Endothelial cell of umbilical vein (primary cell): ENCODE measurements at regions not wholly inside any gene's neighbourhood (a gene's known extent, or its start where the extent isn't known, plus 50 kb on each side); places are given as distances from the start of the nearest gene placed in this dataset.

ENCODE experiments used
- BruUV-seq: library from RNA; stranded (reverse); fragments of 400-500 nt; replicated peaks from 2 replicates; lab custom pipeline; 2021; lab: Mats Ljungman, UMichigan
- CTCF ChIA-PET: fragments of 300-600, 350-600 bp; sonication (Branson Sonifier 250); formaldehyde crosslinking; loops from one replicate; lab custom pipeline; 2021; ENCODE audit warnings: antibody characterized with exemption, inconsistent platforms; lab: Charles Lee
- POLR2A ChIA-PET: fragments of 300-600, 350-600 bp; sonication (Branson Sonifier 250); formaldehyde crosslinking; loops from one replicate; lab custom pipeline; 2021; ENCODE audit warnings: antibody characterized with exemption, inconsistent platforms; lab: Charles Lee
- DNase-seq: peaks from one replicate; pipeline ENCODE4 v3.0.0-alpha.2; 2011; ENCODE audit warnings: low read depth, low spot score
- FAIRE-seq: peaks from 2 replicates; lab custom pipeline; 2011; peaks lifted over from hg19 to GRCh38; lab: Jason Lieb, UNC
- H2AFZ ChIP-seq: 2 replicates; pipeline ENCODE4 v1.6.0; 2012; ENCODE audit warnings: low read depth, low read length, control low read depth, inconsistent platforms
- H3K27ac ChIP-seq: 2 replicates; pipeline ENCODE4 v1.5.1; 2011; ENCODE audit warnings: low read depth, mild to moderate bottlenecking, control low read depth, low read length, moderate library complexity; ENCODE audit not compliant: insufficient read depth
- H3K27me3 ChIP-seq, 2 experiments: 2 replicates each; pipeline versions ENCODE4 v1.6.0 to v1.6.1; 2011; ENCODE audit warnings: low read length in 2 of 2, mixed read lengths in 1 of 2; ENCODE audit not compliant: control insufficient read depth in 2 of 2, insufficient read depth in 2 of 2
- H3K36me3 ChIP-seq, 2 experiments: 2 replicates in 1 of 2; 3 replicates in 1 of 2; pipeline ENCODE4 v1.5.1; 2011; ENCODE audit warnings: low read length in 2 of 2, mild to moderate bottlenecking in 1 of 2, moderate library complexity in 1 of 2; ENCODE audit not compliant: control insufficient read depth in 2 of 2, insufficient read depth in 2 of 2; ENCODE audit errors: extremely low read depth in 1 of 2
- H3K4me1 ChIP-seq: 3 replicates; pipeline ENCODE4 v1.5.1; 2011; ENCODE audit warnings: mild to moderate bottlenecking, low read length; ENCODE audit not compliant: control insufficient read depth, insufficient read depth; ENCODE audit errors: extremely low read depth
- H3K4me2 ChIP-seq: 2 replicates; pipeline ENCODE4 v1.6.1; 2011; ENCODE audit warnings: low read length, control low read depth, mixed read lengths; ENCODE audit not compliant: insufficient read depth
- H3K4me3 ChIP-seq, 3 experiments: fragments of 200-600 bp in 1 of 3; sonication (generic), shearing (Covaris generic) in 1 of 3; replicated peaks in 1 of 3; 2 replicates each; pipeline ENCODE4 v1.5.1; 2011 to 2016; ENCODE audit warnings: control low read depth in 3 of 3, low read length in 3 of 3, mild to moderate bottlenecking in 2 of 3, inconsistent platforms in 1 of 3, low read depth in 1 of 3, moderate library complexity in 1 of 3; ENCODE audit not compliant: insufficient read depth in 1 of 3
- H3K79me2 ChIP-seq: 2 replicates; pipeline ENCODE4 v1.6.0; 2012; ENCODE audit warnings: low read length, inconsistent platforms; ENCODE audit not compliant: control insufficient read depth, insufficient read depth
- H3K9ac ChIP-seq: replicated peaks from 2 replicates; pipeline ENCODE3; 2011; ENCODE audit warnings: low read length, control low read depth; ENCODE audit not compliant: insufficient read depth; ENCODE audit errors: extremely low read depth
- H3K9me1 ChIP-seq: replicated peaks from 3 replicates; pipeline ENCODE4 v1.6.0; 2011; ENCODE audit warnings: mild to moderate bottlenecking, low read length; ENCODE audit not compliant: control insufficient read depth, insufficient read depth; ENCODE audit errors: extremely low read depth
- H3K9me3 ChIP-seq: replicated peaks from 2 replicates; pipeline ENCODE4 v1.5.1; 2012; ENCODE audit warnings: low read length, inconsistent platforms; ENCODE audit not compliant: control insufficient read depth, insufficient read depth
- H4K20me1 ChIP-seq: replicated peaks from 2 replicates; pipeline ENCODE3; 2011; ENCODE audit warnings: mild to moderate bottlenecking, low read length; ENCODE audit not compliant: control insufficient read depth, insufficient read depth; ENCODE audit errors: extremely low read depth
- EZH2 ChIP-seq: IDR thresholded peaks from 2 replicates; pipeline ENCODE4 v1.6.1; 2012; ENCODE audit warnings: borderline replicate concordance, low read depth, mild to moderate bottlenecking, moderate library complexity, low read length, inconsistent platforms; ENCODE audit not compliant: severe bottlenecking
- FOS ChIP-seq: IDR thresholded peaks from 2 replicates; pipeline ENCODE4 v1.6.1; 2011; ENCODE audit warnings: mild to moderate bottlenecking, low read length, moderate library complexity, borderline replicate concordance; ENCODE audit not compliant: insufficient read depth
- GATA2 ChIP-seq: IDR thresholded peaks from 2 replicates; pipeline ENCODE4 v1.7.0; 2011; ENCODE audit warnings: low read depth, mild to moderate bottlenecking, moderate library complexity, mixed read lengths, low read length; ENCODE audit not compliant: insufficient read length, insufficient read depth
- JUN ChIP-seq: IDR thresholded peaks from 2 replicates; pipeline ENCODE4 v1.6.1; 2011; ENCODE audit warnings: borderline replicate concordance, low read depth; ENCODE audit not compliant: insufficient read length, insufficient read depth
- MYC ChIP-seq: IDR thresholded peaks from one replicate; pipeline ENCODE4 v1.6.1; 2011; ENCODE audit warnings: mild to moderate bottlenecking, low read depth, low read length
- POLR2A ChIP-seq: IDR thresholded peaks from 2 replicates; pipeline ENCODE4 v1.6.1; 2012; ENCODE audit warnings: low read depth, mild to moderate bottlenecking, control low read depth, low read length
- dilution Hi-C: fragments of 300-500 bp; cut with MboI; formaldehyde crosslinking; loops from one replicate; pipeline ENCODE4 v1.15.0; 2019; ENCODE audit warnings: low sequenced_read_pairs; ENCODE audit not compliant: extremely low pct_ligation_motif_present
- intact Hi-C: fragments of 100-400 bp; cut with micrococcal nuclease; formaldehyde crosslinking; loops from one replicate; pipeline ENCODE4 v1.10.0; 2022
- TF ChIP-seq, protein P1 (sequence below), 2 donors: IDR thresholded peaks; 1 replicate in 1 of 2; 2 replicates in 1 of 2; pipeline ENCODE4 v1.5.1; 2011; ENCODE audit warnings: low read length in 2 of 2, mild to moderate bottlenecking in 2 of 2, moderate library complexity in 2 of 2, control low read depth in 1 of 2, inconsistent platforms in 1 of 2, low read depth in 1 of 2; ENCODE audit not compliant: insufficient read depth in 1 of 2; ENCODE audit errors: extremely low read depth in 1 of 2
- TF ChIP-seq, protein P2 (sequence below): IDR thresholded peaks from 2 replicates; pipeline ENCODE4 v1.6.1; 2011; ENCODE audit not compliant: insufficient read depth, insufficient read length

DNA sequence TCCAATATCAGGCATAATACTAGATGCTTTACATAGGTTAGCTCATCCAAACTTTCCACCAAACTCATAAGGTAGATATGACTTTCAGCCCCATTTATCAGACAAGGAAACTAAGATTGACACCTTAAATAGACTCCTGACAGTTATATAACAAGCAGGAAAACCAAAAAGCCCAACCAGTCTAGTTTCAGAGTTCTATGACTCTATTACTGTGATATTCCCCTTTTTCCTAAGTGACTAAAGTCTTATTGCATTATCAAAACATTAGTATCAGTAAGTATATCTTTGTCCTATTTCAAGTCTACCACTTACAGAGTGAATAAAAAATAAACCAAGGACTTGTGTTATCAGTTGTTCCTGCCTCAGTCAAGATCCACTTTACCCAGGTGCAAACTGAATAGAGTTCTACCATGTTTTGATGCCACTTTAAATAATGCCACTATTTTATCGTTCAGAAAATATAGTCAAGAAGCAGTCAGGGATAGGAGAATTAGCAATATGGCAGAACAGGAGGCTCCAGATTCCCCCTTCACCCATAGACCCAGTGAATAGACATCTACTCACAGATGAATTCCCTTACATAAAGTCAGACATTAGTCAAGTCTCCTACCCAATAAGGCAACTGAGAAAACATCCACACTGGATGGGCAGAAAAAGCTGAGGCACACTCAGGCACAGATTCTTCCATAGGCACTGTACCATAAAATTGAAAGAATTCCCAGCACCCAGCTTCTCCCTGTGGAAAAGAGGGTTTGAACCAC lies 74.1 kb downstream of the CRPPA start:
- Histone ChIP-seq H3K4me3 (no peak overlapping the region), H3K9ac (no peak overlapping the region), H3K9me3 (no peaks in the 10 kb centered on the region), H3K36me3 (no peaks in the 10 kb centered on the region), H3K4me2 (no peak overlapping the region), H3K27ac (no peak overlapping the region), H3K9me1 (no peaks in the 10 kb centered on the region), H3K79me2 (no peaks in the 10 kb centered on the region), H3K4me1 (no peaks in the 10 kb centered on the region), H2AFZ (no peak overlapping the region), H3K27me3 (no peaks in the 10 kb centered on the region), H4K20me1 (no peaks in the 10 kb centered on the region)
- ChIA-PET POLR2A (no interaction called here), CTCF (interaction anchor here (1.2 kb wide), 1 partner anchor 25 kb away, joined by 3 read pairs; no protein-coding TSS in a partner anchor)
- no peak for DNase-seq
- dilution Hi-C loops = no loop called here
- intact Hi-C loops = no loop called here
- no peak for FAIRE-seq
- no TSS peak for BruUV-seq
- TF ChIP-seq, protein P1, sequence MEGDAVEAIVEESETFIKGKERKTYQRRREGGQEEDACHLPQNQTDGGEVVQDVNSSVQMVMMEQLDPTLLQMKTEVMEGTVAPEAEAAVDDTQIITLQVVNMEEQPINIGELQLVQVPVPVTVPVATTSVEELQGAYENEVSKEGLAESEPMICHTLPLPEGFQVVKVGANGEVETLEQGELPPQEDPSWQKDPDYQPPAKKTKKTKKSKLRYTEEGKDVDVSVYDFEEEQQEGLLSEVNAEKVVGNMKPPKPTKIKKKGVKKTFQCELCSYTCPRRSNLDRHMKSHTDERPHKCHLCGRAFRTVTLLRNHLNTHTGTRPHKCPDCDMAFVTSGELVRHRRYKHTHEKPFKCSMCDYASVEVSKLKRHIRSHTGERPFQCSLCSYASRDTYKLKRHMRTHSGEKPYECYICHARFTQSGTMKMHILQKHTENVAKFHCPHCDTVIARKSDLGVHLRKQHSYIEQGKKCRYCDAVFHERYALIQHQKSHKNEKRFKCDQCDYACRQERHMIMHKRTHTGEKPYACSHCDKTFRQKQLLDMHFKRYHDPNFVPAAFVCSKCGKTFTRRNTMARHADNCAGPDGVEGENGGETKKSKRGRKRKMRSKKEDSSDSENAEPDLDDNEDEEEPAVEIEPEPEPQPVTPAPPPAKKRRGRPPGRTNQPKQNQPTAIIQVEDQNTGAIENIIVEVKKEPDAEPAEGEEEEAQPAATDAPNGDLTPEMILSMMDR (IDR thresholded peaks at IDR 0.05; ENCODE audit: extremely low read depth in 1 of 2, insufficient read depth in 1 of 2, low read depth in 1 of 2, low read length in 2 of 2) = no peak
- TF ChIP-seq FOS (no peak), GATA2 (no peak), EZH2 (no peak), MYC (no peak), JUN (no peak), POLR2A (no peak)
- TF ChIP-seq, protein P2, sequence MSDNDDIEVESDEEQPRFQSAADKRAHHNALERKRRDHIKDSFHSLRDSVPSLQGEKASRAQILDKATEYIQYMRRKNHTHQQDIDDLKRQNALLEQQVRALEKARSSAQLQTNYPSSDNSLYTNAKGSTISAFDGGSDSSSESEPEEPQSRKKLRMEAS = no peak
